NCI-H82 (cell line): ENCODE measurements at regions not wholly inside any gene's neighbourhood (a gene's known extent, or its start where the extent isn't known, plus 50 kb on each side); places are given as distances from the start of the nearest gene placed in this dataset.

Experiments used
- DNase-seq: peaks from one replicate; lab custom pipeline; 2025; lab: John Stamatoyannopoulos, UW

- no peak for DNase-seq
Measured at GRCh38 chr18:60663060-60663989, 290.8 kb upstream of the MC4R start.

GRCh38 chr18:60664736-60665135 is 292.2 kb upstream of the MC4R start:
- DNase-seq, result no peak

- no peak for DNase-seq
Measured at GRCh38 chr18:60667016-60667415, 294.4 kb upstream of the MC4R start.

- DNase-seq, result no peak
Measured at GRCh38 chr18:60668583-60668982, 296.0 kb upstream of the MC4R start.

- DNase-seq, result no peak
Measured at GRCh38 chr18:60669938-60670337, 297.4 kb upstream of the MC4R start.

GRCh38 chr18:60671021-60671420 is 298.4 kb upstream of the MC4R start:
- no peak for DNase-seq

- DNase-seq, result no peak
Measured at GRCh38 chr18:60675126-60675525, 302.6 kb upstream of the MC4R start.

GRCh38 chr18:60675801-60676200 is 303.2 kb upstream of the MC4R start:
- DNase-seq, result no peak

- DNase-seq, result peak; percentile 67
Measured at GRCh38 chr18:60676815-60677214, 304.2 kb upstream of the MC4R start.

- peak; percentile 39 for DNase-seq
Measured at GRCh38 chr18:60684843-60685513, 312.4 kb upstream of the MC4R start.

GRCh38 chr18:60686142-60686541 is 313.6 kb upstream of the MC4R start:
- no peak for DNase-seq

- no peak for DNase-seq
Measured at GRCh38 chr18:60691061-60691460, 318.5 kb upstream of the MC4R start.

- no peak for DNase-seq
Measured at GRCh38 chr18:60693426-60693825, 320.9 kb upstream of the MC4R start.

GRCh38 chr18:60698901-60699300 is 326.3 kb upstream of the MC4R start:
- DNase-seq, result no peak

GRCh38 chr18:60722742-60723141 is 350.2 kb upstream of the MC4R start:
- no peak for DNase-seq

- no peak for DNase-seq
Measured at GRCh38 chr18:60732143-60732542, 359.6 kb upstream of the MC4R start.

GRCh38 chr18:60739212-60739611 is 366.6 kb upstream of the MC4R start:
- no peak for DNase-seq

GRCh38 chr18:60740313-60740712 is 367.7 kb upstream of the MC4R start:
- DNase-seq, result no peak

- DNase-seq, result no peak
Measured at GRCh38 chr18:60746491-60746890, 373.9 kb upstream of the MC4R start.

GRCh38 chr18:60746919-60747318 is 374.3 kb upstream of the MC4R start:
- DNase-seq, result no peak

- DNase-seq, result no peak
Measured at GRCh38 chr18:60753753-60754152, 381.2 kb upstream of the MC4R start.

GRCh38 chr18:60754413-60755009 is 381.9 kb upstream of the MC4R start:
- no peak for DNase-seq

- DNase-seq, result no peak
Measured at GRCh38 chr18:60755134-60755533, 382.6 kb upstream of the MC4R start.
